HG03521 (cell line): ENCODE measurements at regions not wholly inside any gene's neighbourhood (a gene's known extent, or its start where the extent isn't known, plus 50 kb on each side); places are given as distances from the start of the nearest gene placed in this dataset.
"Not testable (repeated sequence)": the region's sequence is repeated elsewhere in the genome, so short reads cannot be mapped to it uniquely, and the experiment has no call there.

Experiments
- ATAC-seq: cut with Tn5 transposase; IDR thresholded peaks from one replicate; pipeline ENCODE4 v1.9.1; 2021; ENCODE audit warnings: mild to moderate bottlenecking, moderate library complexity; ENCODE audit not compliant: unreplicated experiment

- no peak for ATAC-seq
These were observed 389.9 kb upstream of the EMCN start for GRCh38 chr4:100907465-100908454.

DNA sequence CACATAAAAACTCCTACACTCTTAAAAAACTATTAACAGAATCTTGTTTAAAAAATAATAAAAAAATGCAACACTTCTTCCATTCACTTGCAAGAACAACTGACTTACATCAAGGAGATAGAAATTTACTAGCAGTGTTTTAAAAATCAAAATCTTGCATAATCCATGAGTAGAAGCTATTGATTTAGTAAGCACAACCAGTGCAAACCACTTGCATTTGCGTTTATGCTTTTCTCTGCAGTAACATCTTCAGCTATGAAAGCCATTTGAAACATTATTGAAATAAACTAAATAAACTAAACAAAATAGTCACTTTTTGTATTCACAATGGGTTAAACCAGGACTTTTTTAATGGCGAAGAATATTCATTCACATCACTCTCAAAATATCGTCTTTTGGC, 389.2 kb upstream of the EMCN start:
- no peak for ATAC-seq

- not testable (repeated sequence) for ATAC-seq
These were observed 383.1 kb upstream of the EMCN start for GRCh38 chr4:100900945-100901344.

- no peak for ATAC-seq
These were observed 382.3 kb upstream of the EMCN start for GRCh38 chr4:100900134-100900533.

GRCh38 chr4:100898844-100899243, 381.0 kb upstream of the EMCN start:
- ATAC-seq = no peak

DNA sequence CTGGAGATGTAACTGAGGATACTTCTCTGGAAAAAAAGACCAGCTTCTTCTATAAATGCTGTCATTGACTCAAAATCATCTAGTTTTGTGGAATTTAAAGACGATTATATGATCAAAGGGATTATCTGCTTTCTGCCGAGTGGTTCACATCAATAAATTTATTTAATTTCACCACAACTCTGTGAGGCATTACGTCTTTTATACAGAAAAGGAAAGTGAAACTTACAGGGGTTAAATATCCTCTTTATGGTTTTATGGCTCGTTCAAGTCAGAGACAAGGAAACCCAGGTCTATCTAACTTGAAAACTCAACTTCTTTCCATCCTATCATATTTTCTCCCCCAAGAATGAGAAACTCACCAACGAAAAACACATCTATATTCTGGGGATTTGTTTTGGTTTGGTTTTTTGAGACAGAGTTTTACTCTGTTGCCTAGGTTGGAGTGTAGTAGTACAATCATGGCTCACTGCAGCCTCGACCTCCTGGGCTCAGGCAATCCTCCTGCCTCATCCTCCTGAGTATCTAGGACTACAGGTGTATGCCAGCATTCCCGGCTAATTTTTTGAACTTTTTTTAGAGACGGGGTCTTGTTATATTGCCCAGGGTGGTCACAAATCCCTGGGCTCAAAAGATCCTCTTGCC, 377.9 kb upstream of the EMCN start:
- ATAC-seq = peak; percentile 82

DNA sequence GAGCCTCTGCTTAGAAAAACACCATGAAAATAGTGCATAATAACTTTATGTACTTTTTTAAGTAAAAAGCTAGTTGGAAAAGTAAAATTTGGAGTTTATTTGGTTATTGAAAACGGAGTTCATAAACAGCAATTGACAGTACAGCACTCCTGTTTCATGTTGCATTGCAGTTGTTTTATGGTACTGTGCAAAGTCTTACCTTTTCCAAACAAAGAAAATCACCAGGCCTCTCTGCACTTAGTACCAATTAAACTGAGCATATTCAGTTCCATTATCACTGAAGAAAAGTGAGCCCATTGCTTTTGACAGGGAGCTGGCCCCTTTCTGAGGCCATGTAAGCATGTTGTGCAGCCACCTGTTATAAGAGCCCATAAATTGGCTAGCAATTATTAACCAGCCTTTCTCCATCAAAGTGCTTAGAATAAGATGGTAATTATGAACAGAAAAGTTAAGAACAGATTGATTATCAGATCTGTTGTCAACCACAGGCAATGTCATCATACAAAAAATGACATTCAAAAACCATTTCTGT, 376.6 kb upstream of the EMCN start:
- ATAC-seq = no peak

- no peak for ATAC-seq
These were observed 374.0 kb upstream of the EMCN start for GRCh38 chr4:100891808-100892207.

DNA sequence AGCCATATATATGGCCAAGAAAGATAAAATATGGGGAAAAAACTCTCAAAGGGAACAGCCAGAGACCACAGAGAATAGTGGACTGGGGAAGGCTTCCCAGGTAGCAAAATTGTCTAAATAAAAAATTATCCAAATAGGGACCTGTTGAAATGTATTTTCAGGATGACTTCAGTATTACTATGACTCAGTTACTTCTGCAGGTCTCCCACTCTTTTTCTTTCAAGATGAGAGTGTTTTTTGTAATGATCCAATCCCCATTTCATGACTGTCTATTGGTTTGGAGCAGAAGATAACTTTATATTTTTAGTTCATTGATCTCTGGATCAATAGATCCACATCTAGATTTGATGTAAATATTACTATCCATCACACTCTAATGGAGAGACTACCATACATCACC, 372.1 kb upstream of the EMCN start:
- ATAC-seq = no peak

- peak; percentile 83 for ATAC-seq
These were observed 371.6 kb upstream of the EMCN start for GRCh38 chr4:100889401-100889800.

GRCh38 chr4:100882661-100883060, 364.8 kb upstream of the EMCN start:
- ATAC-seq = no peak

DNA sequence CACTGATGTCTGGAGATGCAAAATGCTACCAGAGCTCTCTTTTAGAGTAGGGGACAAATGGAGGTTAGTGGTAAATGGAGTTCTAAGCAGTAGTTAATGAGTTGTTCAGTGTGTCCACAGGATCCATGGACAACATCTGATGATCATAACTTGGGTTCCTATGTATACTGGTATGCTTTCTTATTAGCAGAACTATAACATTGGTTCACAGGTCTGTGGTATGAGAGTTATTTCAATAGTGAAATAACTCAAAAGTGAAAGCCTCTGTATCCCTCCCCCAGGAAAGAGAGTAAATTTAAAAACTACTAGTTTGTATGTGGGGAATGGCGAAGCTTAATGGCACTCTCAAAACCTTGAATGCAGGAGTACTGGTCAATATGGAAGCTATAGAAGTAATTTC, 363.5 kb upstream of the EMCN start:
- ATAC-seq = no peak

DNA sequence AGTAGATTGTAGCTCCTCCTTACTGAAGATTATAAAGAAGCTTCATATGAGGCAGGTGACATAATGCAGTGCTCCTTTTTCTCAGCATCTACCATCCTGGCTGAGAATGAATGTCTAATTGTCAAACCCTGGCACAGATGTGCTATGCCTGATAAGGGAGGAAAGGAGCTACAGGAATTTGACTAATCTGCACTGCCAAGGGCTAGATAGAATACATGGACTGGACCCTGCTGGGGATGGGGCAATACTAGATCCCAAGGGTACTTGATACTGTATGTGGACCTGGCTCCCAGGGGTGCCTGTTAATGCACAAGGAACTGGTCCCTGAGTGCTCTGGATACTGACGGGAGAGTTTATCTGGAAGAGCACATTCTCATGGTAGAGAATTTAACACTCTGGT, 362.2 kb upstream of the EMCN start:
- ATAC-seq = no peak

DNA sequence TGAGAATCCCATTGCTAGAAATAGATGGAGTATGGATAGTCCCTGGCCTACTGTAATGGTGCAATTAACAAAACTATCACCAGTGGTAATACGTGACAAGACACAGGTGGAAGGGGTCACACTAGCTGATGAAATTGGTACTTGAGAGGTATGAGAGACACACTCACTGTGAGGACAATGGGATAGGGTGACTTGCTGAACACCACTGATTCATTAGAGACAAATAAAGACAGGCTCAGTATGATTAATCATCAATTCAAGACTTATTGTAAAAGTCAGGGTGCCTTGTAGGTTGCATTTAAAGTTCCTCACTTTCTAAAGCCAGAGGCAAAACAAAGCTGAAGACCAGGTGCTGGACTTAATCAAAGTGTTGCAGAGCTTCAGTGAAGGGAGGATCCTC, 361.6 kb upstream of the EMCN start:
- ATAC-seq = no peak

- no peak for ATAC-seq
These were observed 358.7 kb upstream of the EMCN start for GRCh38 chr4:100876546-100876945.

- ATAC-seq = no peak
These were observed 357.7 kb upstream of the EMCN start for GRCh38 chr4:100875296-100876068.

DNA sequence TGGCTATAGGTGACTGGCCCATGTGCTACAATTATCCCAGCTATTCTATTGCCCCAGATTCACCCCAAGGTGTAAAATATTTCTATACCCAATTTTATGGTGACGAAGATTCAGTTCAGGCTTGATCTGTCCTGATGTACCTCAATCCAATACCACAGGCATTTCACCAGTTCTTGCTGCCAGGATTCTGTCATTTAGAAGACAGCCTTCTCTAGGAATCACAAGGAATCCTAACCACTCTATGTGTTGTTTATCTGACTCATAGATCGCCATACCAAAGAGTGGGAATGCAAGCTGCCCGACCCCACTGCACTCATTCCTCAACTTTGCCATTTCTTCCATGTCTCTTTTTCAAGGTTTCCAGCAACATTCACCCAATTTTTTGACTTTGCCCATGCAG, 355.0 kb upstream of the EMCN start:
- ATAC-seq = no peak

DNA sequence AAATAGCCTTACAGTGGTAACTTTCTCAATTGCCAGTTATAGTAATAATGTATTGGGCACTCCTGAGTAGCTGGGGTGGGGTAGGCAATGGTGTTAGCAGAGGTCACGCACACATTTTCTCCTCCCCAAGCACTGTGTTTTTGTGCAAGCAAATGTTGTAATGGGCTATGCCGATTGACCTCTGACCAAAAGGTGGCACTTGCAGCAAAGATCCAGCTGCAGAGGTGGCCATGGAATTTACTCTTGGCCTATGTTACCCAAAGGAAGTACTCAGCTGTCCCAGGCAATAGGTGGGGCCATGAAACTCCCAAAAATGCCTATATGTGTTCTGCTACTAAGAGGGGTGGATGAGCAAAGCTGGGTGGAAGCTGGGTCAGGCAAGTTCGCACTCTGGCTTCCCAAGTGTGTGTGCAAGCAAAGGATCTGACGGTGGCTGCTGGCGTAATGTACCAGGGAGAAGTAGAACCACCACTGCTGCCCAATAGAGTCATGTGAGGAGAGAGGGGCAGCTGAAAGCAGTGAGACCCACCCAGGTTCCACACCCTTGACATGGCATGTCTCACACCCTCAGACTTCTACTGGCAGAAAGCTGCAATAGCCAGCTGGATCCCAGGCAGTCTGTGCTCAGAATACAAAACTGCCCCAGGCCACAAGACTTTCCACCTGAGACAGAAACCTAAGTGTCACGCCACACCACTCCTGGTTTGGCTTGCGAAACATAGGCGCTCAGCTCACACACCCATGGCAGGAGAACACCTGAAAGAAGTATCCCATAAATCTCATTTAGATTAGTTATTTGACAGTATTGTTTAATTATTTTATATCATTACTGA, 353.3 kb upstream of the EMCN start:
- ATAC-seq = no peak

DNA sequence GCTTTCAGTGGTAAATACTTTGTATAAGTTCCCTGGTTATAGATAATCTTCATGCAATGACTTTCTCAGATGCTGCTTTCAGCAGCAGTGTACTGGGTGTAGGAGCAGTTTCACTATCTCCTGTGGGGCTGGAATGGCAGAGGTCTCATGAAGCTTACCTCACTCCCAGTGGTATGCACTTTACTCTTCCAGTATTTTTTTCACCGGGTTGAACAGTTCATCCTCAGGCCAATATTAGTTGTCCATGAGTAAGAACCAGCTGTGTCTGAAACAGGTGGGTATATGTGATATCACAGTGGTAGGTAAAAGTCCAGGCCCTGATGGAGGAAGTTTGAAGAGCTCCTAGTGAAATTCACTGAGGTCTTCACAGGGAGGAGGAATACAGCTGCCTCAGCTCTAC, 351.5 kb upstream of the EMCN start:
- ATAC-seq = no peak

DNA sequence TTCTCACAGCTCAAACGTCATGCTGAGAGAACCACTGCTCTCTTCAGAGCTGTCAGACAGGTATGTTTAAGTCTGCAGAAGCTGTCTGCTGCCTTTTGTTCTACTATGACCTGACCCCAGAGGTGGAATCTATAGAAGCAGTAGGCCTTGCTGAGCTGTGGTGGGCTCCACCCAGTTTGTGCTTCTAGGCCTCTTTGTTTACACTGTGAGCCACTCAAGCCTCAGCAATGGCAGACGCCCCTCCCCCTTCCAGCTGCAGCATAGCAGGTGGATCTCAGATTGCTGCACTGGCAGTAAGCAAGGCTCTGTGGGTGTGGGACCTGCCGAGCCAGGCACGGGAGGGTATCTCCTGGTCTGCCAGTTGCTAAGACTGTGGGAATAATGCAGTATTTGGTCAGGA, 350.5 kb upstream of the EMCN start:
- ATAC-seq = not testable (repeated sequence)
